ENCODE measurements at regions not wholly inside any gene's neighbourhood (a gene's known extent, or its start where the extent isn't known, plus 50 kb on each side); places are given as distances from the start of the nearest gene placed in this dataset.

DNA sequence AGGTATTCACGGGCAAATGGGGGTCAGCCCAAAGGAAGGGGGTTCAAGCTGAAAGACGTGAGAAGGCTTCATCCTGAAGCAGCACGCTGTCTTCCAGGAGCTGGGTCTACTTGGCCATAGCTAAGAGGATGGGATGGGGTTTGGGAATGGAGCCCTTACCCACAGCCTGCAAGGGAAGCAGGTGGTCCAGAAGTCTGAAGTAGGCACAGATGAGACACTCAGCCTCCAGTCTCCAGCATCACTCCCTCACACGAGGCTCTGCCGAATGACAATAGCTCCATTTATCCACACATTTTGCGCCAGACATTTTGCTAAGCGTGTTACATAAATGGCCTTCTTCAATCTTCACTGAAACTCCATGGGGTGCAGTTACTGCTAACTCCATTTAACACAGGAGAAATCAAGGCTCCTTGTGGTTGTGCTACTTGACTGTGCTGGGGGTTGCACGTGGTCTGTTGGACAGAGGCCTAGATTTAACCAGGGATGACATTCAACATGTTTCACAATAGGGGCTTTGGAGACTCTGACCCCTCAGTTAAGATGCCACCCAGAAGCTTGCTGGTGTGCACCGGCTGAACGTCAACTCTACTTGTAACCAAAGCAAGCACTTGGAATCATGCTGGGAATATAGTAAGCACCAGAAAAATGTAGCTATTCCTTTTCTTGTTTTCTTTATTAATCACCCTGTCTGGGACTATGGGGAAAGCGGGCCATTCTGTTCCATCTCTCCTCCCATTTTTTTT lies 85.3 kb downstream of the FAM241B start:
- no peak overlapping the region for H3K4me2 ChIP-seq (ENCODE audit: low read length)
- H3K9me3 ChIP-seq (ENCODE audit: control insufficient read depth, insufficient read depth, low read length), result no peaks in the 10 kb centered on the region
- no peaks in the 10 kb centered on the region for H3K9me2 ChIP-seq (replicated peaks; ENCODE audit: control insufficient read depth, low read length)
- H3F3A ChIP-seq (ENCODE audit: control insufficient read depth, insufficient read depth), result no peaks in the 10 kb centered on the region
- no peak overlapping the region for H3K27ac ChIP-seq (ENCODE audit: low read depth, low read length)
- no peaks in the 10 kb centered on the region for H3K4me1 ChIP-seq (ENCODE audit: control insufficient read depth, low read length)
- no peak overlapping the region for H3K4me3 ChIP-seq (ENCODE audit: low read length)
- no peaks in the 10 kb centered on the region; the same call in 1 of the 2 replicates for H3K27me3 ChIP-seq (ENCODE audit: control insufficient read depth, low read length)
- H4K20me1 ChIP-seq (ENCODE audit: control insufficient read depth, insufficient read depth, low read depth, low read length), result no peaks in the 10 kb centered on the region
- no peak for TF ChIP-seq EZH2phosphoT487 (IDR thresholded peaks at IDR 0.05; ENCODE audit: borderline replicate concordance, low read length)
- no peak for TF ChIP-seq CTCF (IDR thresholded peaks at IDR 0.05; ENCODE audit: low read depth, low read length, poor library complexity, severe bottlenecking)
- H3K79me2 ChIP-seq (ENCODE audit: control insufficient read depth, low read length), result no peaks in the 10 kb centered on the region
- no peaks in the 10 kb centered on the region for H3K36me3 ChIP-seq (ENCODE audit: control insufficient read depth, low read length)

- H3K27me3 ChIP-seq (ENCODE audit: control insufficient read depth, low read length), result no peaks in the 10 kb centered on the region; the same call in 1 of the 2 replicates
- H3K4me1 ChIP-seq (ENCODE audit: control insufficient read depth, low read length), result no peaks in the 10 kb centered on the region
- H3K9me2 ChIP-seq (replicated peaks; ENCODE audit: control insufficient read depth, low read length), result no peaks in the 10 kb centered on the region
- H4K20me1 ChIP-seq (ENCODE audit: control insufficient read depth, insufficient read depth, low read depth, low read length), result no peaks in the 10 kb centered on the region
- no peak overlapping the region for H3K27ac ChIP-seq (ENCODE audit: low read depth, low read length)
- H3K4me3 ChIP-seq (ENCODE audit: low read length), result no peak overlapping the region
- no peak overlapping the region for H3K4me2 ChIP-seq (ENCODE audit: low read length)
- TF ChIP-seq EZH2phosphoT487 (IDR thresholded peaks at IDR 0.05; ENCODE audit: borderline replicate concordance, low read length) (no peak), CTCF (IDR thresholded peaks at IDR 0.05; ENCODE audit: low read depth, low read length, poor library complexity, severe bottlenecking) (no peak)
- H3K9me3 ChIP-seq (ENCODE audit: control insufficient read depth, insufficient read depth, low read length), result no peaks in the 10 kb centered on the region
- H3K36me3 ChIP-seq (ENCODE audit: control insufficient read depth, low read length), result no peaks in the 10 kb centered on the region
- H3K79me2 ChIP-seq (ENCODE audit: control insufficient read depth, low read length), result no peaks in the 10 kb centered on the region
- H3F3A ChIP-seq (ENCODE audit: control insufficient read depth, insufficient read depth), result no peaks in the 10 kb centered on the region
Measured at GRCh38 chr10:69715899-69716606, 85.7 kb upstream of the COL13A1 start.

- TF ChIP-seq CTCF (IDR thresholded peaks at IDR 0.05; ENCODE audit: low read depth, low read length, poor library complexity, severe bottlenecking) (peak; percentile 83), EZH2phosphoT487 (IDR thresholded peaks at IDR 0.05; ENCODE audit: borderline replicate concordance, low read length) (no peak)
- no peak overlapping the region for H3K4me2 ChIP-seq (ENCODE audit: low read length)
- no peaks in the 10 kb centered on the region for H3K79me2 ChIP-seq (ENCODE audit: control insufficient read depth, low read length)
- no peaks in the 10 kb centered on the region for H3K9me2 ChIP-seq (replicated peaks; ENCODE audit: control insufficient read depth, low read length)
- no peaks in the 10 kb centered on the region for H3K9me3 ChIP-seq (ENCODE audit: control insufficient read depth, insufficient read depth, low read length)
- H3K36me3 ChIP-seq (ENCODE audit: control insufficient read depth, low read length), result no peaks in the 10 kb centered on the region
- H4K20me1 ChIP-seq (ENCODE audit: control insufficient read depth, insufficient read depth, low read depth, low read length), result no peaks in the 10 kb centered on the region
- no peak overlapping the region for H3K27ac ChIP-seq (ENCODE audit: low read depth, low read length)
- no peaks in the 10 kb centered on the region; the same call in 1 of the 2 replicates for H3K27me3 ChIP-seq (ENCODE audit: control insufficient read depth, low read length)
- no peaks in the 10 kb centered on the region for H3K4me1 ChIP-seq (ENCODE audit: control insufficient read depth, low read length)
- no peaks in the 10 kb centered on the region for H3F3A ChIP-seq (ENCODE audit: control insufficient read depth, insufficient read depth)
- H3K4me3 ChIP-seq (ENCODE audit: low read length), result no peak overlapping the region
Measured at GRCh38 chr10:69716711-69717560, 84.8 kb upstream of the COL13A1 start.
